MM.1S (cell line): ENCODE measurements at regions not wholly inside any gene's neighbourhood (a gene's known extent, or its start where the extent isn't known, plus 50 kb on each side); places are given as distances from the start of the nearest gene placed in this dataset.

Experiments
- DNase-seq: peaks from one replicate; pipeline ENCODE4 v3.0.0-alpha.2; 2015
- H2AFZ ChIP-seq: fragments of 300-600 bp; sonication (generic); 2 replicates; pipeline ENCODE4 v1.6.0; 2016; ENCODE audit warnings: antibody characterized with exemption, low read length
- H3F3A ChIP-seq: fragments of 300-600 bp; sonication (generic); 2 replicates; pipeline ENCODE4 v1.6.1; 2016; ENCODE audit warnings: mild to moderate bottlenecking, antibody characterized with exemption, low read length, moderate library complexity, mixed read lengths; ENCODE audit not compliant: insufficient read depth
- H3K27ac ChIP-seq: fragments of 300-600 bp; sonication (generic); 2 replicates; pipeline ENCODE4 v1.5.1; 2016; ENCODE audit warnings: mild to moderate bottlenecking, low read length
- H3K27me3 ChIP-seq: fragments of 300-600 bp; sonication (generic); replicated peaks from 2 replicates; pipeline ENCODE4 v1.6.0; 2016; ENCODE audit warnings: low read length; ENCODE audit not compliant: insufficient read depth
- H3K36me3 ChIP-seq: fragments of 300-600 bp; sonication (generic); replicated peaks from 2 replicates; pipeline ENCODE4 v1.6.1; 2016; ENCODE audit warnings: mild to moderate bottlenecking, low read length, mixed read lengths; ENCODE audit not compliant: insufficient read depth
- H3K4me1 ChIP-seq: fragments of 300-600 bp; sonication (generic); 2 replicates; pipeline ENCODE4 v1.6.1; 2016; ENCODE audit warnings: low read length, mixed read lengths
- H3K4me2 ChIP-seq: fragments of 300-600 bp; sonication (generic); 2 replicates; pipeline ENCODE4 v1.6.0; 2016; ENCODE audit warnings: low read depth, low read length
- H3K4me3 ChIP-seq: fragments of 300-600 bp; sonication (generic); 2 replicates; pipeline ENCODE4 v1.5.1; 2016; ENCODE audit warnings: low read length, mixed read lengths
- H3K79me2 ChIP-seq: fragments of 300-600 bp; sonication (generic); 2 replicates; pipeline ENCODE4 v1.6.1; 2016; ENCODE audit warnings: mixed run types, low read length, mixed read lengths
- H3K9ac ChIP-seq: fragments of 300-600 bp; sonication (generic); 2 replicates; pipeline ENCODE4 v1.6.1; 2016; ENCODE audit warnings: low read length, mixed read lengths
- H3K9me2 ChIP-seq: fragments of 300-600 bp; sonication (generic); replicated peaks from 2 replicates; pipeline ENCODE4 v1.6.1; 2016; ENCODE audit warnings: mild to moderate bottlenecking, low read length, mixed read lengths; ENCODE audit not compliant: insufficient read depth
- H3K9me3 ChIP-seq: fragments of 300-600 bp; sonication (generic); replicated peaks from 2 replicates; pipeline ENCODE4 v1.6.1; 2016; ENCODE audit warnings: mild to moderate bottlenecking, low read length, mixed read lengths; ENCODE audit not compliant: insufficient read depth
- H4K20me1 ChIP-seq: fragments of 300-600 bp; sonication (generic); 2 replicates; pipeline ENCODE4 v1.6.1; 2016; ENCODE audit warnings: mild to moderate bottlenecking, low read length, moderate library complexity, mixed read lengths; ENCODE audit not compliant: insufficient read depth
- EZH2 ChIP-seq: fragments of 300-600 bp; sonication (generic); optimal IDR thresholded peaks from 2 replicates; pipeline ENCODE3; 2017; ENCODE audit warnings: low read depth, mild to moderate bottlenecking, antibody characterized with exemption, low read length, mixed read lengths
- EZH2phosphoT487 ChIP-seq: fragments of 300-600 bp; sonication (generic); IDR thresholded peaks from 2 replicates; pipeline ENCODE4 v1.6.1; 2018; ENCODE audit warnings: antibody characterized with exemption, low read length
- TF ChIP-seq, protein P1 (sequence below): fragments of 300-600 bp; sonication (generic); IDR thresholded peaks from 2 replicates; pipeline ENCODE4 v1.5.1; 2016; ENCODE audit warnings: antibody characterized with exemption, low read length, mixed read lengths

GRCh38 chr7:145156834-145157233, 321.0 kb upstream of the TPK1 start:
- H3K79me2 ChIP-seq, result no peaks in the 10 kb centered on the region
- H2AFZ ChIP-seq, result no peak overlapping the region
- no peaks in the 10 kb centered on the region for H3K4me1 ChIP-seq
- H3K9ac ChIP-seq, result no peak overlapping the region
- no peaks in the 10 kb centered on the region for H3K27me3 ChIP-seq
- no peaks in the 10 kb centered on the region for H3K9me2 ChIP-seq
- no peaks in the 10 kb centered on the region for H3K36me3 ChIP-seq
- no peak for DNase-seq
- no peak for TF ChIP-seq EZH2
- H3F3A ChIP-seq, result no peaks in the 10 kb centered on the region
- no peak overlapping the region for H3K4me3 ChIP-seq
- no peaks in the 10 kb centered on the region for H3K9me3 ChIP-seq
- no peak overlapping the region for H3K27ac ChIP-seq
- H3K4me2 ChIP-seq, result no peak overlapping the region
- H4K20me1 ChIP-seq, result no peaks in the 10 kb centered on the region

DNA sequence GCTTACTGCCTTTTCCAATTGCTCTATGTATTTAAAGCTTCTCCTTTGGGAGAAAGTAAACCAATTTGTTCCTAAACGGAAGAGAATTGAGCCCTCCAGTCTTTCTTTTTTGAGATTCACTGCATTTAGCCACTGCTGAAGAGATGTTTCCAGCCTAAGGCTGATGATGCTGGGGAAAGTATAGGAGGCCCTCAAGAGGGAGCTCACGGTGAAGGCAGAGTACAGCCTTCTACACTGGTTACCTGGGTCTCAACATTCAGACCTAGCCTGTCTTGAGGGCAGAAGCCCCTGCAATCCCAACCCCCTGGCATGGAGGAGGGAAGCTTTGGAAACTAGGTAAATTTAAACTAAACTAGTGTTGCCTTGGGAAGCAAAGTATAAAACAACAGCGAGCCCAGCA, 316.7 kb upstream of the TPK1 start:
- no peaks in the 10 kb centered on the region for H3K4me1 ChIP-seq
- no peak overlapping the region for H3K9ac ChIP-seq
- no peaks in the 10 kb centered on the region for H3K79me2 ChIP-seq
- no peak overlapping the region for H3K27ac ChIP-seq
- no peaks in the 10 kb centered on the region for H3K27me3 ChIP-seq
- no peaks in the 10 kb centered on the region for H3K36me3 ChIP-seq
- TF ChIP-seq EZH2 (no peak), EZH2phosphoT487 (no peak)
- TF ChIP-seq, protein P1, sequence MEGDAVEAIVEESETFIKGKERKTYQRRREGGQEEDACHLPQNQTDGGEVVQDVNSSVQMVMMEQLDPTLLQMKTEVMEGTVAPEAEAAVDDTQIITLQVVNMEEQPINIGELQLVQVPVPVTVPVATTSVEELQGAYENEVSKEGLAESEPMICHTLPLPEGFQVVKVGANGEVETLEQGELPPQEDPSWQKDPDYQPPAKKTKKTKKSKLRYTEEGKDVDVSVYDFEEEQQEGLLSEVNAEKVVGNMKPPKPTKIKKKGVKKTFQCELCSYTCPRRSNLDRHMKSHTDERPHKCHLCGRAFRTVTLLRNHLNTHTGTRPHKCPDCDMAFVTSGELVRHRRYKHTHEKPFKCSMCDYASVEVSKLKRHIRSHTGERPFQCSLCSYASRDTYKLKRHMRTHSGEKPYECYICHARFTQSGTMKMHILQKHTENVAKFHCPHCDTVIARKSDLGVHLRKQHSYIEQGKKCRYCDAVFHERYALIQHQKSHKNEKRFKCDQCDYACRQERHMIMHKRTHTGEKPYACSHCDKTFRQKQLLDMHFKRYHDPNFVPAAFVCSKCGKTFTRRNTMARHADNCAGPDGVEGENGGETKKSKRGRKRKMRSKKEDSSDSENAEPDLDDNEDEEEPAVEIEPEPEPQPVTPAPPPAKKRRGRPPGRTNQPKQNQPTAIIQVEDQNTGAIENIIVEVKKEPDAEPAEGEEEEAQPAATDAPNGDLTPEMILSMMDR, result no peak
- DNase-seq, result no peak
- H3K4me2 ChIP-seq, result no peak overlapping the region
- H3F3A ChIP-seq, result no peaks in the 10 kb centered on the region
- no peak overlapping the region for H3K4me3 ChIP-seq
- H3K9me3 ChIP-seq, result no peaks in the 10 kb centered on the region
- H4K20me1 ChIP-seq, result no peaks in the 10 kb centered on the region
- H2AFZ ChIP-seq, result no peak overlapping the region
- no peaks in the 10 kb centered on the region for H3K9me2 ChIP-seq

- Histone ChIP-seq H3K79me2 (no peaks in the 10 kb centered on the region), H3K9ac (no peak overlapping the region), H3K4me1 (no peaks in the 10 kb centered on the region), H3K4me3 (no peak overlapping the region), H4K20me1 (no peaks in the 10 kb centered on the region), H3K36me3 (no peaks in the 10 kb centered on the region), H3F3A (no peaks in the 10 kb centered on the region), H3K27ac (no peak overlapping the region), H2AFZ (no peak overlapping the region), H3K9me3 (no peaks in the 10 kb centered on the region), H3K27me3 (no peaks in the 10 kb centered on the region), H3K9me2 (no peaks in the 10 kb centered on the region), H3K4me2 (no peak overlapping the region)
- DNase-seq, result no peak
- TF ChIP-seq, protein P1, result no peak
- TF ChIP-seq EZH2 (no peak), EZH2phosphoT487 (no peak)
Observed at GRCh38 chr7:145151676-145152075, 315.8 kb upstream of the TPK1 start.

GRCh38 chr7:145147865-145148264, 312.0 kb upstream of the TPK1 start:
- H3K9ac ChIP-seq, result no peak overlapping the region
- H3K9me3 ChIP-seq, result no peaks in the 10 kb centered on the region
- H3K79me2 ChIP-seq, result no peaks in the 10 kb centered on the region
- no peak overlapping the region for H2AFZ ChIP-seq
- H3K4me1 ChIP-seq, result no peaks in the 10 kb centered on the region
- H3K4me2 ChIP-seq, result no peak overlapping the region
- no peaks in the 10 kb centered on the region for H3K9me2 ChIP-seq
- no peaks in the 10 kb centered on the region for H4K20me1 ChIP-seq
- H3F3A ChIP-seq, result no peaks in the 10 kb centered on the region
- no peak overlapping the region for H3K4me3 ChIP-seq
- no peak overlapping the region for H3K27ac ChIP-seq
- H3K36me3 ChIP-seq, result no peaks in the 10 kb centered on the region
- H3K27me3 ChIP-seq, result no peaks in the 10 kb centered on the region
- DNase-seq, result no peak
- TF ChIP-seq EZH2phosphoT487 (no peak), EZH2 (no peak)
- TF ChIP-seq, protein P1, result no peak
